ENCODE measurements at regions not wholly inside any gene's neighbourhood (a gene's known extent, or its start where the extent isn't known, plus 50 kb on each side); places are given as distances from the start of the nearest gene placed in this dataset.

- DNase-seq = no peak
These were observed 236.8 kb upstream of the NCAM1 start for GRCh38 chr11:112724496-112724790.

GRCh38 chr11:112725636-112726035 lies 235.6 kb upstream of the NCAM1 start:
- DNase-seq = no peak

GRCh38 chr11:112727341-112727841 lies 233.8 kb upstream of the NCAM1 start:
- DNase-seq = peak; percentile 60 to 67 (median 64)

GRCh38 chr11:112728288-112728687 lies 232.9 kb upstream of the NCAM1 start:
- no peak for DNase-seq

GRCh38 chr11:112728716-112729115 lies 232.5 kb upstream of the NCAM1 start:
- DNase-seq = no peak

GRCh38 chr11:112730591-112730990 lies 230.6 kb upstream of the NCAM1 start:
- no peak for DNase-seq

GRCh38 chr11:112731538-112731937 lies 229.7 kb upstream of the NCAM1 start:
- no peak for DNase-seq

GRCh38 chr11:112732031-112732430 lies 229.2 kb upstream of the NCAM1 start:
- DNase-seq = no peak

- peak; percentile 21 to 50 (median 37) for DNase-seq
These were observed 227.0 kb upstream of the NCAM1 start for GRCh38 chr11:112734207-112734606.

GRCh38 chr11:112735470-112735869 lies 225.8 kb upstream of the NCAM1 start:
- DNase-seq = no peak

- DNase-seq = no peak
These were observed 217.2 kb upstream of the NCAM1 start for GRCh38 chr11:112744041-112744440.

GRCh38 chr11:112745973-112746372 lies 215.2 kb upstream of the NCAM1 start:
- no peak for DNase-seq

- DNase-seq = no peak
These were observed 213.0 kb upstream of the NCAM1 start for GRCh38 chr11:112748252-112748651.

- no peak for DNase-seq
These were observed 212.3 kb upstream of the NCAM1 start for GRCh38 chr11:112748713-112749543.

- no peak for DNase-seq
These were observed 209.9 kb upstream of the NCAM1 start for GRCh38 chr11:112751329-112751728.

GRCh38 chr11:112751772-112752171 lies 209.4 kb upstream of the NCAM1 start:
- no peak for DNase-seq

- DNase-seq = no peak
These were observed 208.7 kb upstream of the NCAM1 start for GRCh38 chr11:112752563-112752962.

- no peak for DNase-seq
These were observed 207.5 kb upstream of the NCAM1 start for GRCh38 chr11:112753706-112754105.

GRCh38 chr11:112759418-112759817 lies 201.8 kb upstream of the NCAM1 start:
- no peak for DNase-seq

- DNase-seq = no peak
These were observed 200.7 kb upstream of the NCAM1 start for GRCh38 chr11:112760396-112761059.

GRCh38 chr11:112761911-112762706 lies 199.1 kb upstream of the NCAM1 start:
- DNase-seq = no peak

- DNase-seq = no peak
These were observed 198.5 kb upstream of the NCAM1 start for GRCh38 chr11:112762707-112763090.

GRCh38 chr11:112765337-112765736 lies 195.9 kb upstream of the NCAM1 start:
- DNase-seq = no peak

- no peak for DNase-seq
These were observed 192.1 kb upstream of the NCAM1 start for GRCh38 chr11:112769170-112769569.
